Glutamatergic neuron (in vitro differentiated cells): ENCODE measurements at regions not wholly inside any gene's neighbourhood (a gene's known extent, or its start where the extent isn't known, plus 50 kb on each side); places are given as distances from the start of the nearest gene placed in this dataset.

Experiments used
- DNase-seq: peaks from one replicate; pipeline ENCODE4 v3.0.0; 2022
- H3K27ac Mint-ChIP-seq: one replicate; pipeline ENCODE4 v1.8.0; 2020; ENCODE audit warnings: mild to moderate bottlenecking, mixed read lengths, inconsistent platforms; ENCODE audit not compliant: unreplicated experiment
- H3K27me3 Mint-ChIP-seq: one replicate; pipeline ENCODE4 v1.8.0; 2020; ENCODE audit warnings: mild to moderate bottlenecking, moderate library complexity, mixed read lengths, inconsistent platforms; ENCODE audit not compliant: unreplicated experiment
- H3K36me3 Mint-ChIP-seq: one replicate; pipeline ENCODE4 v1.8.0; 2020; ENCODE audit warnings: mild to moderate bottlenecking, mixed read lengths, inconsistent platforms; ENCODE audit not compliant: unreplicated experiment
- H3K4me1 Mint-ChIP-seq: one replicate; pipeline ENCODE4 v1.8.0; 2020; ENCODE audit warnings: mild to moderate bottlenecking, low read depth, mixed read lengths, inconsistent platforms; ENCODE audit not compliant: unreplicated experiment
- H3K4me3 Mint-ChIP-seq: one replicate; pipeline ENCODE4 v1.8.0; 2020; ENCODE audit warnings: mild to moderate bottlenecking, mixed read lengths, inconsistent platforms; ENCODE audit not compliant: unreplicated experiment
- H3K9me3 Mint-ChIP-seq: one replicate; pipeline ENCODE4 v1.8.0; 2020; ENCODE audit warnings: mild to moderate bottlenecking, moderate library complexity, mixed read lengths, inconsistent platforms; ENCODE audit not compliant: unreplicated experiment
- TF ChIP-seq, protein P1 (sequence below): fragments of 200-600 bp; sonication (generic); IDR thresholded peaks from one replicate; pipeline ENCODE4 v1.5.0; 2021; ENCODE audit not compliant: partially characterized antibody, unreplicated experiment

DNA sequence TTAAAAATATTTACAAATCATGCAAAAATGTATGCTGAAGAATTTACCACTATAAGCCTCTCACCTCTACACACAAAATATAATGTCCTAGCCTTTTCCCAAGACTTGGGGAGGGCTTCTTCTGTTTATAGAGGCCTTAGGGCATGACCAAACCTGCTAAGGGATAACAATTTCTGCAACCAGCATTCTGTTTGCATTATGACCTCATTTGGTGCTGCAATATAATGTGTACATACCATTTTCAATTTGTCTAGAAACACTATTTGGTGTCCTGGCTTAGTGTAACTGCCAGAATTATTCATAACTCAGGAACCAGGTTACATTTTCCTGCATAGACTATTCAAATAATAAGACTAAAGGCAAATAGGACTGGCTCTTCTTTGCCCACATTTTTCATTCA lies 446.6 kb upstream of the SORCS1 start:
- TF ChIP-seq, protein P1, sequence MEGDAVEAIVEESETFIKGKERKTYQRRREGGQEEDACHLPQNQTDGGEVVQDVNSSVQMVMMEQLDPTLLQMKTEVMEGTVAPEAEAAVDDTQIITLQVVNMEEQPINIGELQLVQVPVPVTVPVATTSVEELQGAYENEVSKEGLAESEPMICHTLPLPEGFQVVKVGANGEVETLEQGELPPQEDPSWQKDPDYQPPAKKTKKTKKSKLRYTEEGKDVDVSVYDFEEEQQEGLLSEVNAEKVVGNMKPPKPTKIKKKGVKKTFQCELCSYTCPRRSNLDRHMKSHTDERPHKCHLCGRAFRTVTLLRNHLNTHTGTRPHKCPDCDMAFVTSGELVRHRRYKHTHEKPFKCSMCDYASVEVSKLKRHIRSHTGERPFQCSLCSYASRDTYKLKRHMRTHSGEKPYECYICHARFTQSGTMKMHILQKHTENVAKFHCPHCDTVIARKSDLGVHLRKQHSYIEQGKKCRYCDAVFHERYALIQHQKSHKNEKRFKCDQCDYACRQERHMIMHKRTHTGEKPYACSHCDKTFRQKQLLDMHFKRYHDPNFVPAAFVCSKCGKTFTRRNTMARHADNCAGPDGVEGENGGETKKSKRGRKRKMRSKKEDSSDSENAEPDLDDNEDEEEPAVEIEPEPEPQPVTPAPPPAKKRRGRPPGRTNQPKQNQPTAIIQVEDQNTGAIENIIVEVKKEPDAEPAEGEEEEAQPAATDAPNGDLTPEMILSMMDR: no peak
- Mint-ChIP-seq H3K4me3 (no peak overlapping the region), H3K36me3 (no peaks in the 10 kb centered on the region), H3K27ac (no peak overlapping the region), H3K4me1 (no peaks in the 10 kb centered on the region), H3K27me3 (no peaks in the 10 kb centered on the region), H3K9me3 (no peaks in the 10 kb centered on the region)
- no peak for DNase-seq

DNA sequence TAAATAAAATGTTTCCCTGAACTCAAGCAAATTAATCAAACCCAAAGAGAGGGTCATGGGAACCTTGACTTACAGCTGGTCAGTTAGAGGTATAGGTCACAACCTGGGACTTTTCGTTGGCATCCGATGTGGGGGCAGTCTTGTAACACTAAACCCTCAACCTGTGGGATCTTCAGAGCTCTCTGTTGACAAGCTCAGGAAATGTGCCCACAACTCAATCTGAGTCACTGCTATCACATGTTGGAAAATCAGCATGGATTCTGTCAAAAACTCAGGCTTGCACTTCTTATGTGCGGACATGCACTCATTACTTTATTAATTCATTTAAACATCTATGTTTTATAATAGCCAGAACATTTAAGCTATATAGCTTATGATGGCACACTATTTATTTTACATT lies 424.6 kb upstream of the SORCS1 start:
- H3K36me3 Mint-ChIP-seq: peaks cover 4% of the 10 kb centered on the region
- H3K4me1 Mint-ChIP-seq: peaks cover 2% of the 10 kb centered on the region
- peaks cover 4% of the 10 kb centered on the region for H3K9me3 Mint-ChIP-seq
- no peak overlapping the region for H3K27ac Mint-ChIP-seq
- H3K27me3 Mint-ChIP-seq: no peaks in the 10 kb centered on the region
- H3K4me3 Mint-ChIP-seq: no peak overlapping the region
- TF ChIP-seq, protein P1: no peak
- DNase-seq: no peak

DNA sequence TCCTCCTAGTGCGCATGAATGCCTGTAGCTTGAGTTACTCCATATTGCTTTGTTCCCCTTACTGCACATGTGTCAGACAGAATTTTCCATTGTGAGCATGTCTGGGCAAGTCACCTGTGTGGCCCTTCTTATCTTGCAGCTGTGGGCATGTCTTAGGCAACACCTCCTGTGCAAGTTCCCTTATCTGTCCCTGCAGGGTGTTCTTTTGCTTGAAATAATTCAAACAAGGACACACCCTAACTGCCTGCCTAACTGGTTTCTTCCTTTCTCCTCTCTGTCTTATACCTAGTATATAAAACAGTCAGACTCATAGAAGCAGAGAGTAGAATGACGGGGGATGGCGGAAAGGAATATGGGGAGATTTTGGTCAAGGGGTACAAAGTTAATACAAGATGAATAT lies 421.1 kb upstream of the SORCS1 start:
- no peak for DNase-seq
- Mint-ChIP-seq H3K27ac (no peak overlapping the region), H3K4me3 (no peak overlapping the region), H3K27me3 (no peaks in the 10 kb centered on the region), H3K4me1 (no peaks in the 10 kb centered on the region), H3K9me3 (peaks cover 4% of the 10 kb centered on the region), H3K36me3 (peaks cover 4% of the 10 kb centered on the region)
- TF ChIP-seq, protein P1: no peak

DNA sequence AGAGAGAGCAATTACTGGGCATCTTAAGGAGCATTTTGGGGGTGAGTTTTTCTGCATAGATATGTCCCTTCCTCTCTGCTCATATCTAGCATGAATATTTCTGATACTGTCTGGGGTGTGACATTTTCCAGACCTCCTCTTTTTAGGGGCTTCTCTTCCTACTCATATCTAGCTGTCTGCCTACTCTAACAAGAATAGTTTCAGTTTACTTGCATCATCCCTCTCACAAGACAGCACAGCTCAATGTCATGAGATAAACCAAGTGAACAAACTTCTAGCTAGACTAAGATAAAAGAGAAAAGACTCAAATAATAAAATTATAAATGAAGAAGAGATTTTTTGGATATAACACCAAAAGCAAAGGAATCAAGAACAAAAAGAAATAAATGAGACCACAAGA lies 419.5 kb upstream of the SORCS1 start:
- no peaks in the 10 kb centered on the region for H3K27me3 Mint-ChIP-seq
- H3K4me3 Mint-ChIP-seq: no peak overlapping the region
- H3K9me3 Mint-ChIP-seq: peaks cover 5% of the 10 kb centered on the region
- no peaks in the 10 kb centered on the region for H3K4me1 Mint-ChIP-seq
- no peak overlapping the region for H3K27ac Mint-ChIP-seq
- peaks cover 4% of the 10 kb centered on the region for H3K36me3 Mint-ChIP-seq
- DNase-seq: no peak
- TF ChIP-seq, protein P1: no peak

GRCh38 chr10:107579970-107580369 lies 415.5 kb upstream of the SORCS1 start:
- H3K9me3 Mint-ChIP-seq: peaks cover 1% of the 10 kb centered on the region
- H3K27me3 Mint-ChIP-seq: no peaks in the 10 kb centered on the region
- TF ChIP-seq, protein P1: no peak
- no peak overlapping the region for H3K27ac Mint-ChIP-seq
- DNase-seq: no peak
- no peak overlapping the region for H3K4me3 Mint-ChIP-seq
- peaks cover 11% of the 10 kb centered on the region for H3K4me1 Mint-ChIP-seq
- H3K36me3 Mint-ChIP-seq: no peaks in the 10 kb centered on the region
